GM19035 (cell line): ENCODE measurements at regions not wholly inside any gene's neighbourhood (a gene's known extent, or its start where the extent isn't known, plus 50 kb on each side); places are given as distances from the start of the nearest gene placed in this dataset.
"Not testable (repeated sequence)": the region's sequence is repeated elsewhere in the genome, so short reads cannot be mapped to it uniquely, and the experiment has no call there.

ENCODE experiments used
- ATAC-seq: cut with Tn5 transposase; IDR thresholded peaks from one replicate; pipeline ENCODE4 v1.9.1; 2021; ENCODE audit not compliant: unreplicated experiment

GRCh38 chr10:33039181-33039580, 81.2 kb upstream of the ITGB1 start:
- no peak for ATAC-seq

GRCh38 chr10:33038672-33039071, 80.6 kb upstream of the ITGB1 start:
- ATAC-seq = no peak

- no peak for ATAC-seq
Measured at GRCh38 chr10:33037726-33038125, 79.7 kb upstream of the ITGB1 start.

GRCh38 chr10:33036670-33037069, 78.6 kb upstream of the ITGB1 start:
- no peak for ATAC-seq

GRCh38 chr10:33035411-33035810, 77.4 kb upstream of the ITGB1 start:
- no peak for ATAC-seq

GRCh38 chr10:33034931-33035330, 76.9 kb upstream of the ITGB1 start:
- ATAC-seq = no peak

GRCh38 chr10:33032654-33033151, 74.7 kb upstream of the ITGB1 start:
- no peak for ATAC-seq

- ATAC-seq = no peak
Measured at GRCh38 chr10:33031815-33032653, 74.0 kb upstream of the ITGB1 start.

GRCh38 chr10:33031171-33031570, 73.1 kb upstream of the ITGB1 start:
- ATAC-seq = no peak

- not testable (repeated sequence) for ATAC-seq
Measured at GRCh38 chr10:33028515-33028914, 70.5 kb upstream of the ITGB1 start.

- no peak for ATAC-seq
Measured at GRCh38 chr10:33027088-33027487, 69.1 kb upstream of the ITGB1 start.

GRCh38 chr10:33026422-33026821, 68.4 kb upstream of the ITGB1 start:
- ATAC-seq = no peak

- ATAC-seq = no peak
Measured at GRCh38 chr10:33025910-33026309, 67.9 kb upstream of the ITGB1 start.

- peak; percentile 93 for ATAC-seq
Measured at GRCh38 chr10:33025039-33025438, 67.0 kb upstream of the ITGB1 start.

GRCh38 chr10:33022691-33023090, 64.7 kb upstream of the ITGB1 start:
- ATAC-seq = no peak

GRCh38 chr10:33022090-33022489, 64.1 kb upstream of the ITGB1 start:
- no peak for ATAC-seq

GRCh38 chr10:33016988-33017387, 59.0 kb upstream of the ITGB1 start:
- ATAC-seq = no peak

- ATAC-seq = no peak
Measured at GRCh38 chr10:33015761-33016547, 57.9 kb upstream of the ITGB1 start.

GRCh38 chr10:33013331-33013730, 55.3 kb upstream of the ITGB1 start:
- not testable (repeated sequence) for ATAC-seq

- no peak for ATAC-seq
Measured at GRCh38 chr10:33012306-33012705, 54.3 kb upstream of the ITGB1 start.

- ATAC-seq = no peak
Measured at GRCh38 chr10:33010132-33011037, 52.4 kb upstream of the ITGB1 start.
